GM19324 (cell line): ENCODE measurements at regions not wholly inside any gene's neighbourhood (a gene's known extent, or its start where the extent isn't known, plus 50 kb on each side); places are given as distances from the start of the nearest gene placed in this dataset.
"Not testable (repeated sequence)": the region's sequence is repeated elsewhere in the genome, so short reads cannot be mapped to it uniquely, and the experiment has no call there.

ENCODE experiments used
- ATAC-seq: cut with Tn5 transposase; IDR thresholded peaks from one replicate; pipeline ENCODE4 v1.9.1; 2021; ENCODE audit warnings: mild to moderate bottlenecking, moderate library complexity; ENCODE audit not compliant: unreplicated experiment, low FRiP score

DNA sequence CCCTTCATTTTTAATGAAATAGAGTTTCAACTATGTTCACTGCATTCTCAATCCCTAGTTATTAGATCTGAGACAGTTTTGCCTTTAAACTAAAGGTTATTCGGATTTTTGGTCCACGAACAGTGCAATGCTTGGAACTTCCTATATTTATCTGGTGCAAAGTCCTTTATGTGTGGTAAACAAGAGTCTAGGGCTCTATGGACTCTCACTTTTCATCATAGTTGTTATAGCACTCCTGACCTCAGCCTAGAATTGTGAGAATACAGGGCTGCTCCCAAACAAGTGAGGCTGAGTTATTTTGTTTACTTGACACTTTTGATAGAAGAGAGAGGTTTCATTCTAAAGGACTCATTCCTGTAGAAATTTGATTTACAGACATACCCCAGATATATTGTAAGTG, 692.1 kb downstream of the TTLL7 start:
- ATAC-seq = not testable (repeated sequence)

DNA sequence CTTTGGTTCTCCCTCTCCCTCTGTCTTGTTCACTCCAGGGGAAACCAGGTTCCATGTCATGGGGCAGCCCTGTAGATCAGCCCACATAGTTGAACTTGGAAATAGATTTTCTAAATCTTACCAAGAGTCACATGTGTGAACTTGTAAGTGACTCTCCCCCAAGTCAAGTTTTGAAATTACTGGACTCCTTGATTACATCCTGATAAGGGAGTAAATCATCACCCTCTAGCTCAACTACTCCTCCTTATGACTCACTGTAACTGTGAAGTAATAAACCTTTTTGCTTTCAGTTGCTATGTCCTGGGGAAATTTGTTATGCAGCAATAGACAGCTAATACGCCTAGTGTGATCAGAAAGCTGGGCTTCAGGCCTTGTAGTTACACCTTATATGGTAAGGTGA, 703.3 kb downstream of the TTLL7 start:
- ATAC-seq = not testable (repeated sequence)

DNA sequence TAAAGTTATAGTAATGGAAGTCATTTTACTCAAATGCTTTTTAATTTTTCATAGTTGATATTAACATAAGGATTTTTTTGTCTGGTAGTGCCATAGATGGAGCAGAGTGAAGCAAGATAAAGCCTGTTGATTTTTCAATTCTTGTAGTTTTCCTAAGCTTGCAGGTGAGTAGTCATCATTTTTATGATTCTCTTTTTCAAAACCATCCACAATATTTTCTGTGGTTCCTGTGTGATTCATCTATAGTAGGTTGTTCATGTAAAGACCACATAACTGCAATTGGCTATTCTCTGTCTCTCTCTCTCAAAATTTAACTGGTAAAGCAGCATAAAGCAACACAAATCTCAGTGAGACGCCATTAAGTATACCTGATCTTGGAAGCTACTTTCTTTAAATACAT, 711.5 kb downstream of the TTLL7 start:
- ATAC-seq = not testable (repeated sequence)

DNA sequence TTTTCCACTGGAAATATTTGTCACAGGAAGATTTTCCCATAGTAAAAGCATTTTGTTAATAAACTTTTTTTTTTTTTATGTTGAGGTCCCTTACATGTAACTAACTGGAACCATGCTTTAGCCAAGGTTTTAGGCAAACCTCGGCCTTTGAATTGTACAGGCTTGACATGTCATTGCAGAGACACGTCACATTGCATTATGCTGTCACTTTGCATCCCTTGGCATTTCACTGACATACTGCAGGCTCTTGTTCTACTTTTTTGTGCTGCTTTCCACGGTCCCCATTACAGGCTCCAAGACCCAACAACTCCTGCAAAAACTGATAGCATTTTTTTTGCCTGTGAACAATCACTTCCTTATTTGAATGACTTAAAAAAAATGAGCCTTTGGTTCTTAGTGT, 724.3 kb downstream of the TTLL7 start:
- ATAC-seq = not testable (repeated sequence)

DNA sequence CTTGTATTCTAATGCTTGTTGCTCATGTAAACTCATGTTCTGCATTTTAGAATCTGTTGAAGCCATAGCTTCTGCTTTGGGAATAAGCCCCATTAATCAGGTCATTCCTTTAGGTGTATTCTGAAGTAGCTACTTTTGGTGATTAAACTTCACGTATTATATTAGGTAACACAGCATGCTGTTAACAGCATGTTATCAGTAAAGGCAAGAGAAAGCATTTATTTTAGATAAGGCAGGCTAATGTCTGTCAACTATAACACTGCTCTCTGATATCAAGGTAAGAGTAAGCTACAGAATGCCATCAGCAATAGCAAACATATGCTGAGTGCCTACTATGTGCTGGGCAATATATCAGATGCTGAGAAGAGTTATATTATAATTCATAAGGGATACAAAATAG, 726.4 kb downstream of the TTLL7 start:
- ATAC-seq = not testable (repeated sequence)

DNA sequence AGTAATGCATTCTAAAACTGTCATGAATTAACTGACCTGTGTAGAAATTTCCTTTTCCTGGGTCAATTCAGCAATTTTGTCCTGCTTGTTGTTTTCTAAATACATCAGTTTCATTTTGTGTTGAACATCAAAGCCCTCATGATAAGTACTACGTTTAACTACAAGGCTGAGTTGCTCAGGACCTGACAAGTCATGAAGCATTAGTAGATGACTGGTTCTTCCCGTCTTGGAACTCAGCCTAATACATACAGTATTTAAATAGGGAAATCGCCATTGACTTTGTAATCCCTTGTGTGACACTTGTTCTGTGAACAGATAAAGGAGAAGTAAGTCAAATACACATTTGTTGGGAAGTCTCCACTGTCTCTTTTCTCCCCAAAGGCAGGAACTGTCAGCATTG, 727.1 kb downstream of the TTLL7 start:
- not testable (repeated sequence) for ATAC-seq

DNA sequence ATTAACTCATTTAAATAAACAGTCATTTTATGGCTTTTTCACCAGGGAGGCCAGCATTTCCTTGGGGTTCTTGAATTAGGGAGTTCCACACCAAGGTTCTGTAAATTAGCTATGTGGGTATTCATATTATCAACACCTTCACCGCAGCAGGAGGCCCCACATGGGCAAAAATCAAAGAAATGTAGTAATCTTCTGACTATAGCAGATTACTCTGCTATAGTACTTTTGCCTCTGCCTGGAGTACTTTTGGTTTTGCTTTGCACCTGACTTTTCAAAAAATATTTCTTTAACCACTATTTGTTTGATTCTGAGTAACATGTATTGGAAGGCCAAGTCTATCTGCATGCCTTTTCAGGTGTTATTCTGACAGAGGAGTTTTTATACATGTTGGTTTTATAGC, 728.1 kb downstream of the TTLL7 start:
- ATAC-seq = not testable (repeated sequence)

DNA sequence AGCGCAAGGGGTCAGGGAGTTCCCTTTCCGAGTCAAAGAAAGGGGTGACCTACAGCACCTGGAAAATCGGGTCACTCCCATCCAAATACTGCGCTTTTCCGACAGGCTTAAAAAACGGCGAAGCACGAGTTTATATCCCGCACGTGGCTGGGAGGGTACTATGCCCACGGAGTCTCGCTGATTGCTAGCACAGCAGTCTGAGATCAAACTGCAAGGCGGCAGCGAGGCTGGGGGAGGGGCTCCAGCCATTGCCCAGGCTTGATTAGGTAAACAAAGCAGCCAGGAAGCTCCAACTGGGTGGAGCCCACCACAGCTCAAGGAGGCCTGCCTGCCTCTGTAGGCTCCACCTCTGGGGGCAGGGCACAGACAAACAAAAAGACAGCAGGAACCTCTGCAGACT, 735.1 kb downstream of the TTLL7 start:
- ATAC-seq = not testable (repeated sequence)

DNA sequence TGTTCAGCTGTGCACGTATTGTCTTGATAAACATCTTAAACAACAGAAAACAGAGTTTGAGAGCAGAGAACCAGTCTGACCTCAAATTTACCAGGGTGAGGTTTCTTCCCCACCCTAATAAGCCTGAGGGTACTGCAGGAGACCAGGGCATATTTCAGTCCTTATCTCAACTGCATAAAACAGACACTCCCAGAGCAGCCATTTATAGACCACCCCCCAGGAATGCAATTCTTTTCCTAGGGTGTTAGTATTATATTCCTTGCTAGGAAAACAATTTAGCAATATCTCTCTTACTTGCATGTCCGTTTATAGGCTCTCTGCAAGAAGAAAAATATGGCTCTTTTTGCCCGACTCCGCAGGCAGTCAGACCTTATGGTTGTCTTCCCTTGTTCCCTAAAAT, 747.2 kb downstream of the TTLL7 start:
- ATAC-seq = not testable (repeated sequence)

DNA sequence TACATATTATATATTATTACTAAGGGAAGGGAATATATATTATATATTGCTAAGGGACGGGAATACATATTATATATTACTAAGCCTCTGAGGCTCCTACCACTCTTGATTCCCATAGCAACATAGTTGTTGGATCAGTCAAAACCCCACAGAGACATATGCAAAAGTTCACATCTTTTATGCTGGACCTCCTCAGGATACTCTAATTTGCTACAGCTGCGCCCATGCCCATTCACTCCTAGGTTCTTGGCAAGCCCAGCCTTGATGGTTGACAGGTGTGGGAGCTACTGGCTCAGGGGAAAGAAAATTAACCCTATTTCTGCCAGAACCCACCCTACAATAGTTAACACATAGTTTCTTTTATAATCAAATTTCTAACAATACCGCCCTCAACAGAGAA, 752.2 kb downstream of the TTLL7 start:
- not testable (repeated sequence) for ATAC-seq

DNA sequence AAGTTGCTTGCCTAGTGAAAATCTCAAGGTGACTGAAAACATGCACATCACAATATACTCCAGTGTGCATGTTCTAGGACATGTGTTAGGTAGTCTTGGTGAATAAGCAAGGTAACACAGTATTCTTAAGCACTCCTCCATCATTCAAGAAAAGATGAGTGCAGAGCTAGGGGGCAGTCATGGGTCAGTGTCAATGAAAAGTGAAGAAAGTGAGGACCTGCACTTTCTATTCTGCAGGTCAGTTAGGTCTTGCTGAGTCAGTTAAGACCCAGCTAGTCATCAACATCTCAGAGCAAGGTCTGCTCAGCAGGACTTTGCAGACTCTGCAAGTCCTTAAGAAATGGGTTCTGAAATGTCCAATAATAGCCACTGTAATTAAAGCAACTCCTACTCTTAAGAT, 754.1 kb downstream of the TTLL7 start:
- not testable (repeated sequence) for ATAC-seq

DNA sequence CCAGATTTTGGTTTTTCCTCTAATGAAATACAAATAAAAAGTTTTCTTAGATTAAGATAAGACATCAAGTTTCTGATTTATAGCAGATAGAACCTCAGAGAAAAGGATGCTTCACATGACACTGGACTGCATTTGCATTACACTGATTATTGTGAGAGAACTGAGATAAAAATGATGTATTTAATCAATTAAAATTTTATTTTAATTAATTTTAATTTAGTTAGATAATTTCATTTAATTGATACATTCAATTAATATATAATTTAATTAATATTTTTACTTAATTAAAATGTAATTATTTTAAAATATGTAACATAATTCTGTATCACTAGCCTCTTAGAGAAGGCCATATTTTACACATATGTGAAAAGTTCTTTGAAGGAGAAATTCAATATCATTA, 759.4 kb downstream of the TTLL7 start:
- not testable (repeated sequence) for ATAC-seq

DNA sequence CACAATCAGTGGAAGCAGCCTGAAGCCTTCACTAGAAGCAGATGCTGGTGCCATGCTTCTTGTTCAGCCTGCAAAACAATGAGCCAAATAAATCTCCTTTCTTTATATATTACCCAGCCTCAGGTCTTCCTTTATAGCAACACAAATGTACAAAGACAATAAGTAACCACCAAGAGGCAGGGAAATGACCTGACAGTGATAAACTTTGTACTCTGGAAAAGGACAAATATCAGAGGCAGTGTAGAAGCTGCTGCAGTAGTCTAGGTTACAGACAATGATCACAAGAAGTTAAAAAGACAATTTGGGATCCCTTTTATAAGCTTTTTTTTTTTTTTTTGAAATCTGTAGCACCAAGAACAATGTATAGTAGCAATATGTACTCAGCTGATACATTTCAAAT, 760.3 kb downstream of the TTLL7 start:
- not testable (repeated sequence) for ATAC-seq

DNA sequence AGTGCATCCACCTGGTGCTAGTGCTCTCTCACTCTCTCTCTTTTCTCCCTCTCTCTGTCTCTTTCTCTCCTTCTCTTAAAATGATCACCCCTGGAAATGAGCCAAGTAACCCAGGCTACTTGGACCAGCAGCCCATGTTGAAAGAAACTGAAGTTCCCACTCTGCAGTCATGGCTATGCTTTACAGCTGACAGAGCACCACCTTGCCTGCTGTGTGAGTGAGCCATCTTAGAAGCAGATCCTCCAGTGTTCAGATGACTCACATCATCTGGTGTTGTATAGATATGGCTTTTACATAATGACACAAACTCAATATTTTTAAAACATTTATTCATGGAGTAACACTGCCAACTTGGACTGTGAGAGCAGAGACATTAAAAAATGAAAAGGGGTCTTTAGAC, 779.1 kb downstream of the TTLL7 start:
- not testable (repeated sequence) for ATAC-seq

DNA sequence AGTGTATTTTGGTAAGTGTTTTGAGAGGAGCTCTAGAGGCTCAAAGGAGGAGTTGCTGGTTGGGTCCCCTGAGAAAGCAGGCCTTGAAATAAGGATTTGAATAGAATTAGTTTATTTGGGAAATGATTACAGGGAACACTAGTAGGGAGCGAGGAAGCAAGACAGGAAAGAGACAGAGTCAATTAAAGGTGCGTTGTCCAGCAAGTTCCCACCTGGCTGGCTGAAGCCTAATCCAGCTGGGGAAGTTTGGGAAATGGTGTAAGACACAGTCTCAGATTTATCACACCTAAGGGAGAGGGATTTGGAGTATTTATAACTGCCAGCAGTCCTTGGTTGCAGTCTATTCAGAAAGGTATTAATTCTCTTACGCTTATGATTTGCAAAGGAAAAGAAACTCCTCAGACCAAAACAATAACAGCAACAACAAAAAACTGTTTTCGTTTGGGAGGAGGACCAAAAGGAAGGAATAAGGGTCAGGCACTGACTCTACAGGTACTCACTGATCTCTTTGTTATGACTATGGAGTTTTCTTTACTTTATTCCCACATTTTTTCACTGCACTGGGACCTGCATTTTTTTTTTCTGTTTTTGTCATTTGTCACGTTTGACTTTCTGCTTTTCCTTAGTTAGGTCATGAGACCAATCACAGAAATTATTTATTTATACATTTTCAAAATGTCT, 780.8 kb downstream of the TTLL7 start:
- ATAC-seq = not testable (repeated sequence)

DNA sequence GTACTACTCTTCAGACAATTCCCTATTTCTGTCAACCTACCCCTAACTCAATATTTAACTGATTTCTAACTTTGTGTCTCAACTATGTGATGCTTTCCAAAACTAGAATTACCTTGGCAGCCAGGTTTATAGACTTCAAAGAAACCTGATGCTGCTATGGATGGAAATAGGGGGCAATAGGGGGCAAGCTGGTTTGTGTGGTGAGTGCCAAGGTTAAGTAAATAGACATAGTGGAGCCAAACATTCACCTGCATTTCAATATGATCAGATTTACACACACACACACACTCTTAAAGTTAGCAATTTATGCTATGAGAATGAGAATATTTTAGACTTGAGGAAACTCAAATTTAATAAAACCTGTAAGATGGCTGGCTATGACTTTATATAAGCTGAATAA, 784.6 kb downstream of the TTLL7 start:
- not testable (repeated sequence) for ATAC-seq

DNA sequence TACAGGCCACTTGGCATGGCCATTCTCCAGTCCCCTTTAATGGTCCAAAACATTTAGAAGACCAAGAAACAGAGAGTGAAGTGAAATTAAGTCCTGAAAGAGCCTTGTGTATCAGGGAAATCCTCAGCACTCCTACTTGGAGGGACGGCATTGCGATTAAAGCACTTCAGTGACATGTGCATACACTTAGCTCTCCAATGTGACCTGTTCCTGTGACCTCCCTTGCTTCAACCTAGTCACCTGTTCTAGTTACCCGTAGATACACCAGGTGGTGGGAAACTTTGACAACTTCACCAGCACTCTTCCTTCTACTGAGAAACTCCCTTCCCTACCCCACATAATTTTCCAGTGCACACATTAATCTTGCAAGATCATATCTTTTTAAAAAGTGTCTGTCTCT, 785.3 kb downstream of the TTLL7 start:
- not testable (repeated sequence) for ATAC-seq

DNA sequence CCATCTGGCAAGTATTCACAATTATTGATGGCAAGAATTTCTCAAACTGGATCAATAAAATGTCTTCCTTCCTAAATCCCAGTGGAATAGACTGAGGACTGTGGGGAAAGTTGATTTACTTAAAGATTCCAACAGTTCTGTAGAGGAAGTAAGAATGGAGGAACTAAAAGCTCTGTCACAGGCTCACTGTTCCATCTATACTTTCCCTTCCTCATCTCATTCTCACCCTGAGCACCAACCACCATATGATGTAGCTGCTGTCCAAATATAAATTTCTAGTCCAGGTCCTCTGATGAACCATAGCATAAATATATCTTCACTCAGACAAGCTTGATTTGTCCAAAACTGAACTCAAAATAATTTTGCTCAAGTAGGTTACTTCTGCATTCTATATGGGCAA, 786.9 kb downstream of the TTLL7 start:
- ATAC-seq = not testable (repeated sequence)

DNA sequence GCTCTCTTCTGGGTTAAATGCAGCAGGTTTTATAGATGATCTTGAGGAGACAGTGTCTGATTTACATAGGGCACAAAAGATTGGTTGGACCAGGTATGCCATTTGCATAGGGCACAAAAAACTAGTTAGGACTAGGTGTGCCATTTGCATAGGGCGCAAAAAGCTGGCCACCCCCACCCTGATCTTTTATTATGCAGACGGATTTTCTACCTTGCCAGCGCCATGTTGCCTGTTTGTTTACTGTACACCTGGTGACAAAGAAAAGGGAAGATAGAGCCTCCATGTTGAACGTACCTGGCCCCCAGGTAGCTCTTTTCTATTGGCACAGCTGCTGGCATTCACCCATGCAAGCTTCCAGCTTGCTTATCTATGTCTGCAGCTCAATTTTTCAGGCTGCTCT, 790.4 kb downstream of the TTLL7 start:
- not testable (repeated sequence) for ATAC-seq

DNA sequence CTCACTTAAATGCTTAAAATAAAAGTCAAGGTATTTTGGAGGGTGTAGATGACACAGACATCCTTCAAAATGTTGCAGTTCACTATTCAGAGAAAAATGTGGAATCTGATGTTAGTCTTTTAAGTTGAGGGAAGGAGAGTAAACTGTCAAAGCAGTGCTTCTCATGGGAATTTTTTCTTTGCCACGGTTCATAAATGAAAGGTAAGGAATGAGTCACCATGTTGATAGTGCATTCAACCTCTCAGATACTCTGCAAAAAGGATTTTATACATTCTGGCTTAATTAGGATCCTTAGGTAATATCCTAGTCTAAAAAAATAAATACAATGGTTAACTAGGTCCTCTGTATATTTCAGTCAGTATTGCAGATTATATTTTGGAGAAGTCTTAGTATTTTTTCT, 804.3 kb downstream of the TTLL7 start:
- not testable (repeated sequence) for ATAC-seq

DNA sequence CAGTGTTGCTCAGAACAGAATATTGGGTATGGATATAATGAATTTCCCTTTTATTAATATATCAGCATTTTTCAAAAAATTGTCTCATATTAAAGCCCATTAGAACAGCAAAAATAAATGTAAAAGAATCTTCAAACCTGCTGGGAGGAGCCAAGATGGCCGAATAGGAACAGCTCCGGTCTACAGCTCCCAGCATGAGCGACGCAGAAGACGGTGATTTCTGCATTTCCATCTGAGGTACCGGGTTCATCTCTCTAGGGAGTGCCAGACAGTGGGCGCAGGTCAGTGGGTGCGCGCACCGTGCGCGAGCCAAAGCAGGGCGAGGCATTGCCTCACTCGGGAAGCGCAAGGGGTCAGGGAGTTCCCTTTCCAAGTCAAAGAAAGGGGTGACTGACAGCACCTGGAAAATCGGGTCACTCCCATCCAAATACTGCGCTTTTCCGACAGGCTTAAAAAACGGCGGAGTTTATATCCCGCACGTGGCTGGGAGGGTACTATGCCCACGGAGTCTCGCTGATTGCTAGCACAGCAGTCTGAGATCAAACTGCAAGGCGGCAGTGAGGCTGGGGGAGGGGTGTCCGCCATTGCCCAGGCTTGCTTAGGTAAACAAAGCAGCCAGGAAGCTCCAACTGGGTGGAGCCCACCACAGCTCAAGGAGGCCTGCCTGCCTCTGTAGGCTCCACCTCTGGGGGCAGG, 816.8 kb downstream of the TTLL7 start:
- not testable (repeated sequence) for ATAC-seq

DNA sequence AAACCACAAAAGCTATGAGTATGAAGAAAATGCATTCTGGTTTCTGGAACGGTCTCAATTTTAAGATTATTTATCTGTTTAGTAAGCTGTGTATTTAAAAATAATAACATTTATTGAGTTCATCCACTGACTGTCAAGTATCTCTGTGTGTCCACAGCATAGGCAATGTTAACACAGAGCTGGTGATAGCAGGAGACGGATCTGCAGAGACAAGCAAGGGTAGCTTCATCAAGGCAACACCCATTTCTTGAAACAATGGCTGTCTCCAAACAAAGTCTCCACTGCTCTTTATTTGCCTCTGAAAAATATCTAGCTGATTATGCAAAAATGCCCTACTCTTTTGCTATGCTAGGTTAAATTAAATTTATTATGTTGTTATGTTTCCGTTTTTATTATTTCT, 818.3 kb downstream of the TTLL7 start:
- ATAC-seq = not testable (repeated sequence)
